ENCODE measurements at regions not wholly inside any gene's neighbourhood (a gene's known extent, or its start where the extent isn't known, plus 50 kb on each side); places are given as distances from the start of the nearest gene placed in this dataset.
A peak's percentile ranks its signal among the peaks of the same experiment; 100 is the strongest.

DNA sequence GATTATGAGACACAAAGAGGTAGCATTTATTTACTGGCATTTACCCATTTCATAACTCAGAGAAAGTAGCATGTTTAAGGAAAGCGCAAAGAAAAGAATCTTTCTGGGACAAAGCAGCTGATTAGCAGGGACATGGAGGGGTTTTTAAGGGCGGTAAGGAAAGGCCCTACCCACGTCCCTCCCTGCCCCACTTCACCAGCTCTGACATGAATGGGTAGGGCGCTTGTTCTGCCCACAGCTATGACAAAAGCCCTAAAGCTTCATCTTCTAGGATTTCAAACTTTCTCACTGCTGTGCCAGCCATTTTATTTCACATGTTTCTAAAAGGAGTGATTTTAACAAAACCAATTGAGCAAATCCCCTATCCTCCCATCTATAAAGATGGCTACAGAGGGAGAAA, 406.9 kb upstream of the KLF6 start:
- in situ Hi-C loops (cut with MboI; ENCODE audit: low pct_unique_long_range_greater_than_20kb, low sequenced_read_pairs) = no loop called here
- DNase-seq = no peak

- in situ Hi-C loops (cut with MboI; ENCODE audit: low pct_unique_long_range_greater_than_20kb, low sequenced_read_pairs) = no loop called here
- no peak for DNase-seq
These were observed 406.3 kb upstream of the KLF6 start for GRCh38 chr10:4191354-4191753.

- no peak for DNase-seq
These were observed 405.9 kb upstream of the KLF6 start for GRCh38 chr10:4190876-4191275.

DNA sequence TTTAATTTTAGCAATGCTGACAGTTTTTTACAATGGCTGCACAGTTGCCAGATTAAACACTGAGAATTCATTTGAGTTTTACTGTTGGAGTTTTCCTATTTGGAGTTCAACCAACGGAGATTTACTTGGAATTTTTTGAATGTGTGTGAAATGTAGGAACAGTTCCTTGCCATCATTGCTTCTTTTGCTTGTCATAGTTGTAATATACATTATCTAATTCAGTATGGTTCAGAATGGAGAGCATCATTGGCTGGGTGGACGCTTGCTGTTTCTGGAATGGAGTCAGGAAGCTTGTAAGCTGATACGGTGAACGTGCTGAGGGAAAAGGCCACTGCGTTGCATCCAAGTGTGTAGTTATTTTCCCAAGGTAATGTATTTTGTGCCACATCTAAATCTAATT, 404.3 kb upstream of the KLF6 start:
- in situ Hi-C loops (cut with MboI; ENCODE audit: low pct_unique_long_range_greater_than_20kb, low sequenced_read_pairs) = no loop called here
- DNase-seq = no peak

More at GRCh38 chr10:4190876-4191275, 405.9 kb upstream of the KLF6 start:
- in situ Hi-C loops (cut with MboI; ENCODE audit: low pct_unique_long_range_greater_than_20kb, low sequenced_read_pairs) = no loop called here

- no peak for DNase-seq
- in situ Hi-C loops (cut with MboI; ENCODE audit: low pct_unique_long_range_greater_than_20kb, low sequenced_read_pairs) = no loop called here
These were observed 403.4 kb upstream of the KLF6 start for GRCh38 chr10:4188406-4188805.

GRCh38 chr10:4186849-4187540, 402.0 kb upstream of the KLF6 start:
- no peak for DNase-seq
- in situ Hi-C loops (cut with MboI; ENCODE audit: low pct_unique_long_range_greater_than_20kb, low sequenced_read_pairs) = no loop called here

- no peak for DNase-seq
- in situ Hi-C loops (cut with MboI; ENCODE audit: low pct_unique_long_range_greater_than_20kb, low sequenced_read_pairs) = no loop called here
These were observed 398.8 kb upstream of the KLF6 start for GRCh38 chr10:4183761-4184261.

DNA sequence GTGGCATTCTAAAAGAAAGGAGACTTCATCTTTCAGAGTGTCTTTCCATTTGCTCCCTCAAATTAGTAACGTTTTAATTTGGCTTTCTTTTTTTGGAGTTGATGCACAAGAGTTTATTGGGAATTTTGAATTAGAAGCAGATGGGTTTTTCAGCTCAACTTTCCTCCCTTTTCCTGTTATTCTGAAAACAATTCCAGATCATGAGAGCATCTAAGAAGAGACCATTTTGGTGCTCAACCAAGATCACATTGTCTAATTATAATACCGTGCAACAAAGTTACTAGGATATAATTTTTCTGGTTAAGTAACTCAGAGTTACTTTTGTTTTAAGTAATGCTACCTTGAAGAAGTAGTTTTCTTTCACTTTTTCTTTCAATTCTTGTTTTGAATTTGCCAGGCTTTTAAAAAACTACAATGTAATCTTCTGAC, 396.6 kb upstream of the KLF6 start:
- no peak for DNase-seq

DNA sequence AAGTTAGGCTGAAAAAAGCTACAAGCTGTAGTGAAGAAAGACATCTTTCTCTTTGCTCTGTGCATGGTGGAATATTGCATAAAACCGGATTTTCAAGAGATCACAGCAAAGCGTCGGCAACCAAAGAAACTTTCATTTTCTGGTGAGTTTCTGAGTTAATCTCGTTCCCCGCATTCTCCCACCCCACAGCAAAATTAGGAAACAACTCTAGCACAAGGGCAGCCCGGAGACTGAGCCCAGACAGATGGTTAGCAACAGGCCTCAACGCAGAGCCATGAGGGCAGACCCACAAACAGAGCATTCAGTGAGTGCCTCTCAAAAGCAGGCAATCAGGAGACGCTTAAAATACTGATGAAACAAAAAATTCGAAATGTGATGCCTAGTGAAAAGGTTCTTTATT, 396.1 kb upstream of the KLF6 start:
- in situ Hi-C loops (cut with MboI; ENCODE audit: low pct_unique_long_range_greater_than_20kb, low sequenced_read_pairs) = no loop called here
- DNase-seq = no peak

More for the DNA sequence above, 396.6 kb upstream of the KLF6 start:
- in situ Hi-C loops (cut with MboI; ENCODE audit: low pct_unique_long_range_greater_than_20kb, low sequenced_read_pairs) = no loop called here

- in situ Hi-C loops (cut with MboI; ENCODE audit: low pct_unique_long_range_greater_than_20kb, low sequenced_read_pairs) = no loop called here
- no peak for DNase-seq
These were observed 392.8 kb upstream of the KLF6 start for GRCh38 chr10:4177791-4178190.

DNA sequence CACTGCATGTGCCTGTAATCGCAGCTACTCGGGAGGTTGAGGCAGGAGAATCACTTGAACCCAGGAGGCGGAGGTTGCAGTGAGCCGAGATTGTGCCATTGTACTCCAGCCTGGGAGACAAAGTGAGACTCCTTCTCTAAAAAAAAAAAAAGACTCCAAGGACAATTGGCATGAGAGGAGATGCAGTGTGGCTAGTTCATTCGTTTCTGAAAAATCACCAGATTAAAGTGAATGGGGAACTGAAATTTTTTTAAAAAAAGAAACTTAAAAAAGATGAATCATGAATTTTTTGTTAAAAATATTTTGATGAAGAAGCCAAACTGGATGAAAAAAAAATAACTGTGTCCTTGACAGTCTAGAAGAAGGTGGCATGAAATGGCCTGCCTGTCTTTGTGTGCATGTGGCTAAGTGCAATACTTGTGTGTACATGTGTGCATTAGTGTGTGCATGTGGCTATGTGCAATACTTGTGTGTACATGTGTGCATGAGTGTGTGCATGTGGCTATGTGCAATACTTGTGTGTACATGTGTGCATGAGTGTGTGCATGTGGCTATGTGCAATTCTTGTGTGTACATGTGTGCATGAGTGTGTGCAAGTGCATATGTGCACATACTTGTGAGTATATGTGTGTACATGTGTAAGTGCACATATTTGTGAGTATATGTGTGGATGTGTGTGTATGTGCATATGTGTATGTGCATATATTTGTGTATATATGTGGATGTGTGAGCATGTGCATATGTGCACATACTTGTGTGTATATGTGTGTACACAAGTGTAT, 391.7 kb upstream of the KLF6 start:
- no peak for DNase-seq
- in situ Hi-C loops (cut with MboI; ENCODE audit: low pct_unique_long_range_greater_than_20kb, low sequenced_read_pairs) = no loop called here

DNA sequence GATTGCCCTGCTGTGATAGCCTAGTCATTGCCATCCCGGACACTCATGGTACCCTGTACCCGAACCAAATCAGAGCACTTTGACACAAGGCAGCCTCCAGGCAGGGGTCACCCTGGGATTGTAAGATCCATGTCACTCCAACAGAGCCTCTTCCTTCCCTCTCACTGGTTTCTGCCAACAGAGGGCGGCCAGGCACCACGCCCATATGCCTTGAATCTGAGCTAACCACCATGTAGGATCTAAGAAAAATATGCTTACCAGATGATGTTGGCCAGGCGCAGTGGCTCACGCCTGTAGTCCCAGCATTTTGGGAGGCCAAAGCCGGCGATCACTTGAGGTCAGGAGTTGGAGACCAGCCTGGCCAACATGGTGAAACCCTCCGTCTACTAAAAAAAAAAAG, 389.2 kb upstream of the KLF6 start:
- in situ Hi-C loops (cut with MboI; ENCODE audit: low pct_unique_long_range_greater_than_20kb, low sequenced_read_pairs) = no loop called here

GRCh38 chr10:4170633-4171314, 385.8 kb upstream of the KLF6 start:
- in situ Hi-C loops (cut with MboI; ENCODE audit: low pct_unique_long_range_greater_than_20kb, low sequenced_read_pairs) = no loop called here
- DNase-seq = no peak

More for the DNA sequence above, 389.2 kb upstream of the KLF6 start:
- peak; percentile 29 for DNase-seq

GRCh38 chr10:4170181-4170580, 385.2 kb upstream of the KLF6 start:
- in situ Hi-C loops (cut with MboI; ENCODE audit: low pct_unique_long_range_greater_than_20kb, low sequenced_read_pairs) = no loop called here
- no peak for DNase-seq

DNA sequence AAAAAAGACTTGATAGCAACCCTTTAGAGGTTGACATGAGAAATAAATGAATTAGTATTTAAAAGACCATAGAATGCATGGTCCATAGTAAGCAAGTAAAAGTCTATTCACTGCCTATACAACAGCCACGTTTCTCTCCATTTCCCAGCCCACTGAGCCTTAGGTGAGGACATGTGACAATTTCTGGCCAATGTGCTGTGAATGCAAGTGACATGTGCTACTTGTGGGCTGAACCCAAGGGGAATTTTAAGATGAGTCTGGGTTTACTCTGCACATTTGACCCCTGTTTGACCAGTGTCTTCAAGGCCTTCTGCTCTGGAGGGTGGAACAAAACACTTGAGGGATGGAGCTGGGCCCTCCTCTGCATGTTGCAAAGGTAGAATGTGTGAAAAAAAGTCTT, 384.4 kb upstream of the KLF6 start:
- in situ Hi-C loops (cut with MboI; ENCODE audit: low pct_unique_long_range_greater_than_20kb, low sequenced_read_pairs) = no loop called here
- no peak for DNase-seq

DNA sequence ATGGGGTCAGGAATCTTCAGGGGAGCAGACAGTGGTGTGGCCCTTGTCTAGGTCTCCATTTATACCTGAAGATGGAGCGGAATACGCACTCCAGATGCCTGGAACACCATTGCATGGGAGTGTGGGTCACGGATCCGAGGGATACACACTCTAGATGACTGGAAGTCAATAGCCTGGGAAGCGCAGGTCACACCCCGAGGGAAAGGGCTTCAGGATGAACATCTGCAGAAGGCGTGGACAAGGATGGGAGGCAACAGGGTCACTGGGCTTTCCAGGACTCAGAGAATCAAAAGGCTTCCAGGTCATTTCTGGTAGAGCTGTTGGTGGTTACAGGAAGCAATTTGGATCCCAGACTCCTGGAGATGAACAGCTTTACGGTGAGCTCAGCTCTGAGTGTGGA, 382.2 kb upstream of the KLF6 start:
- DNase-seq = no peak
- in situ Hi-C loops (cut with MboI; ENCODE audit: low pct_unique_long_range_greater_than_20kb, low sequenced_read_pairs) = no loop called here

- in situ Hi-C loops (cut with MboI; ENCODE audit: low pct_unique_long_range_greater_than_20kb, low sequenced_read_pairs) = no loop called here
- DNase-seq = no peak
These were observed 377.7 kb upstream of the KLF6 start for GRCh38 chr10:4162571-4163286.

- in situ Hi-C loops (cut with MboI; ENCODE audit: low pct_unique_long_range_greater_than_20kb, low sequenced_read_pairs) = no loop called here
- DNase-seq = no peak
These were observed 374.2 kb upstream of the KLF6 start for GRCh38 chr10:4159173-4159572.

GRCh38 chr10:4154191-4154715, 369.2 kb upstream of the KLF6 start:
- in situ Hi-C loops (cut with MboI; ENCODE audit: low pct_unique_long_range_greater_than_20kb, low sequenced_read_pairs) = no loop called here

More at GRCh38 chr10:4154191-4154715, 369.2 kb upstream of the KLF6 start:
- no peak for DNase-seq

Data from KBM-7 (cell line).